Upper lobe of left lung (tissue), 4 donors: ENCODE measurements at regions not wholly inside any gene's neighbourhood (a gene's known extent, or its start where the extent isn't known, plus 50 kb on each side); places are given as distances from the start of the nearest gene placed in this dataset.

Experiments used
- EP300 ChIP-seq, 4 donors: sonication (generic); formaldehyde crosslinking; IDR thresholded peaks; one replicate each; pipeline ENCODE4 v1.5.1; 2017; ENCODE audit warnings: antibody characterized with exemption in 4 of 4, control low read depth in 2 of 4
- POLR2A ChIP-seq, 4 donors: fragments of 450-650 bp; IDR thresholded peaks; one replicate each; pipeline ENCODE4 v1.5.1; 2016 to 2017; ENCODE audit warnings: antibody characterized with exemption in 4 of 4, mild to moderate bottlenecking in 2 of 4
- POLR2AphosphoS5 ChIP-seq, 2 donors: sonication (generic); formaldehyde crosslinking; IDR thresholded peaks; one replicate each; pipeline ENCODE4 v1.5.1; 2017; ENCODE audit warnings: antibody characterized with exemption in 2 of 2
- TF ChIP-seq, protein P1 (sequence below), 6 experiments: fragments of 450-650 bp in 4 of 6; fragments of 200-600 bp in 2 of 6; sonication (generic) in 2 of 6; IDR thresholded peaks; one replicate each; pipeline ENCODE4 v1.5.1; 2016 to 2019; ENCODE audit warnings: antibody characterized with exemption in 6 of 6

DNA sequence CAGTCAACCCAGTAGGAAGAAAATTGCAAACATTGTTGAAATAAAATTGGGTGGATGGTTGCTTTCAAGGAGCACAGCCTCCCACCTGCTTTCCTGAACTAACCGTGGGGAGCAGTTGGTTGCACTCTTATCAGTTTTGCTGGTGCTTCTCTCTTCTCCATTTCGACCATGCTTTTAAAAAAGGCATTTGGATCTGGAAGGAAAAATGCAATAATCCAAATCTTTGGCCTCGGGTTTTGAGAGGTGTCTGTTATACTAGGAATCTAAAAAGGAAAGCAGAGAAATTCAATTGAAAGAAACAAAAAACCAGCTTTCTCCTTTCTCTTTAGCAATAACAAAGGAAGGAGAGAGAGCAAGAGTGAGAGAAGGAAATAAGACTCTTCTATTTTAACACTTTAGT lies 113.6 kb upstream of the ARGLU1 start:
- TF ChIP-seq, protein P1, sequence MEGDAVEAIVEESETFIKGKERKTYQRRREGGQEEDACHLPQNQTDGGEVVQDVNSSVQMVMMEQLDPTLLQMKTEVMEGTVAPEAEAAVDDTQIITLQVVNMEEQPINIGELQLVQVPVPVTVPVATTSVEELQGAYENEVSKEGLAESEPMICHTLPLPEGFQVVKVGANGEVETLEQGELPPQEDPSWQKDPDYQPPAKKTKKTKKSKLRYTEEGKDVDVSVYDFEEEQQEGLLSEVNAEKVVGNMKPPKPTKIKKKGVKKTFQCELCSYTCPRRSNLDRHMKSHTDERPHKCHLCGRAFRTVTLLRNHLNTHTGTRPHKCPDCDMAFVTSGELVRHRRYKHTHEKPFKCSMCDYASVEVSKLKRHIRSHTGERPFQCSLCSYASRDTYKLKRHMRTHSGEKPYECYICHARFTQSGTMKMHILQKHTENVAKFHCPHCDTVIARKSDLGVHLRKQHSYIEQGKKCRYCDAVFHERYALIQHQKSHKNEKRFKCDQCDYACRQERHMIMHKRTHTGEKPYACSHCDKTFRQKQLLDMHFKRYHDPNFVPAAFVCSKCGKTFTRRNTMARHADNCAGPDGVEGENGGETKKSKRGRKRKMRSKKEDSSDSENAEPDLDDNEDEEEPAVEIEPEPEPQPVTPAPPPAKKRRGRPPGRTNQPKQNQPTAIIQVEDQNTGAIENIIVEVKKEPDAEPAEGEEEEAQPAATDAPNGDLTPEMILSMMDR (IDR thresholded peaks at IDR 0.05): no peak
- TF ChIP-seq POLR2A (IDR thresholded peaks at IDR 0.05): no peak
- TF ChIP-seq EP300 (IDR thresholded peaks at IDR 0.05): no peak
- TF ChIP-seq POLR2AphosphoS5 (IDR thresholded peaks at IDR 0.05): no peak
